IMR-90 (cell line): ENCODE measurements at regions not wholly inside any gene's neighbourhood (a gene's known extent, or its start where the extent isn't known, plus 50 kb on each side); places are given as distances from the start of the nearest gene placed in this dataset.

Source experiments
- ATAC-seq: fragments of 200-7000 bp; cut with Tn5 transposase; 2 replicates; pipeline ENCODE4 v1.9.1; 2020; ENCODE audit warnings: low read depth, mild to moderate bottlenecking, moderate library complexity
- BruUV-seq: library from RNA; stranded (reverse); fragments of 400-500 nt; replicated peaks from 2 replicates; lab custom pipeline; 2021; lab: Mats Ljungman, UMichigan
- CTCF ChIA-PET: fragments of 300-600 bp; formaldehyde crosslinking; extraction: SDS; loops from one replicate; lab custom pipeline; 2021; ENCODE audit warnings: antibody characterized with exemption; lab: Yijun Ruan, JAX
- POLR2A ChIA-PET: fragments of 300-600 bp; sonication (Branson Sonifier 250); formaldehyde crosslinking; loops from one replicate; lab custom pipeline; 2022; ENCODE audit warnings: antibody characterized with exemption; ENCODE audit not compliant: unreplicated experiment; lab: Charles Lee
- DNase-seq: peaks from one replicate; pipeline ENCODE4 v3.0.0; 2013
- H2AFZ ChIP-seq: replicated peaks from 2 replicates; pipeline ENCODE3; 2013; ENCODE audit warnings: low read length, mild to moderate bottlenecking; ENCODE audit not compliant: poor library complexity
- H2AK5ac ChIP-seq: 2 replicates; pipeline ENCODE4 v1.6.1; 2013; ENCODE audit warnings: low read depth, low read length, inconsistent platforms
- H2AK9ac ChIP-seq: replicated peaks from 2 replicates; pipeline ENCODE3; 2013; ENCODE audit warnings: mild to moderate bottlenecking, low read depth, low read length, moderate library complexity; ENCODE audit not compliant: poor library complexity
- H2BK120ac ChIP-seq: 2 replicates; pipeline ENCODE4 v1.6.1; 2013; ENCODE audit warnings: low read depth, low read length, inconsistent platforms
- H2BK15ac ChIP-seq: 3 replicates; pipeline ENCODE4 v1.6.1; 2013; ENCODE audit warnings: low read depth, low read length, inconsistent platforms
- H2BK20ac ChIP-seq: 2 replicates; pipeline ENCODE4 v1.6.1; 2013; ENCODE audit warnings: low read depth, mild to moderate bottlenecking, inconsistent platforms, low read length, moderate library complexity
- H2BK5ac ChIP-seq: 2 replicates; pipeline ENCODE4 v1.6.1; 2013; ENCODE audit warnings: mild to moderate bottlenecking, low read depth, low read length, inconsistent platforms; ENCODE audit not compliant: poor library complexity, severe bottlenecking
- H3K14ac ChIP-seq: replicated peaks from 2 replicates; pipeline ENCODE4 v1.6.1; 2013; ENCODE audit warnings: low read depth, low read length, inconsistent platforms
- H3K18ac ChIP-seq: 2 replicates; pipeline ENCODE4 v1.6.1; 2013; ENCODE audit warnings: low read depth, low read length, control low read depth
- H3K23ac ChIP-seq: 2 replicates; pipeline ENCODE4 v1.6.1; 2013; ENCODE audit warnings: low read depth, low read length, inconsistent platforms
- H3K27ac ChIP-seq: 2 replicates; pipeline ENCODE4 v1.5.1; 2013; ENCODE audit warnings: mild to moderate bottlenecking, control low read depth, low read length; ENCODE audit not compliant: insufficient read depth
- H3K27me3 ChIP-seq: 2 replicates; pipeline ENCODE4 v1.6.1; 2013; ENCODE audit warnings: low read length; ENCODE audit not compliant: control insufficient read depth, insufficient read depth
- H3K36me3 ChIP-seq: 2 replicates; pipeline ENCODE4 v1.6.1; 2013; ENCODE audit warnings: low read length, mixed read lengths; ENCODE audit not compliant: control insufficient read depth, insufficient read depth
- H3K4ac ChIP-seq: 2 replicates; pipeline ENCODE4 v1.6.1; 2013; ENCODE audit warnings: low read depth, low read length, inconsistent platforms
- H3K4me1 ChIP-seq: 2 replicates; pipeline ENCODE4 v1.6.1; 2013; ENCODE audit warnings: low read length, mixed read lengths; ENCODE audit not compliant: control insufficient read depth, insufficient read depth
- H3K4me2 ChIP-seq: 2 replicates; pipeline ENCODE4 v1.6.1; 2013; ENCODE audit warnings: low read depth, mild to moderate bottlenecking, control low read depth, low read length, moderate library complexity
- H3K4me3 ChIP-seq: 2 replicates; pipeline ENCODE4 v1.5.1; 2013; ENCODE audit warnings: low read depth, mild to moderate bottlenecking, control low read depth, low read length, moderate library complexity; ENCODE audit not compliant: insufficient read depth
- H3K56ac ChIP-seq: 2 replicates; pipeline ENCODE4 v1.6.1; 2013; ENCODE audit warnings: low read length, inconsistent platforms; ENCODE audit not compliant: insufficient read depth; ENCODE audit errors: extremely low read depth
- H3K79me1 ChIP-seq, 2 experiments: 2 replicates each; pipeline ENCODE4 v1.6.1; 2013; ENCODE audit warnings: low read length in 2 of 2, inconsistent platforms in 1 of 2, low read depth in 1 of 2
- H3K9ac ChIP-seq: 2 replicates; pipeline ENCODE4 v1.6.1; 2013; ENCODE audit warnings: low read depth, low read length, control low read depth
- H3K9me1 ChIP-seq: 2 replicates; pipeline ENCODE4 v1.6.1; 2013; ENCODE audit warnings: low read length, inconsistent platforms; ENCODE audit not compliant: insufficient read depth
- H3K9me3 ChIP-seq: 2 replicates; pipeline ENCODE4 v1.6.1; 2013; ENCODE audit warnings: low read length; ENCODE audit not compliant: control insufficient read depth, insufficient read depth
- H4K20me1 ChIP-seq: 2 replicates; pipeline ENCODE4 v1.6.1; 2013; ENCODE audit warnings: low read length, inconsistent platforms; ENCODE audit not compliant: insufficient read depth
- H4K5ac ChIP-seq: 2 replicates; pipeline ENCODE4 v1.6.1; 2013; ENCODE audit warnings: mild to moderate bottlenecking, low read depth, low read length, control low read depth
- H4K8ac ChIP-seq, 2 experiments: 2 replicates each; pipeline ENCODE4 v1.6.1; 2013; ENCODE audit warnings: low read depth in 2 of 2, low read length in 2 of 2, control low read depth in 1 of 2, inconsistent platforms in 1 of 2
- H4K91ac ChIP-seq: 2 replicates; pipeline ENCODE4 v1.6.1; 2013; ENCODE audit warnings: low read depth, low read length, inconsistent platforms; ENCODE audit not compliant: insufficient read depth
- BHLHE40 ChIP-seq: fragments of 150-350 bp; IDR thresholded peaks from 2 replicates; pipeline ENCODE4 v1.6.1; 2016; ENCODE audit warnings: mild to moderate bottlenecking, low read depth, low read length
- CHD1 ChIP-seq: IDR thresholded peaks from 2 replicates; pipeline ENCODE4 v1.6.1; 2012; ENCODE audit warnings: low read depth, low read length, improper control_type of control experiment
- ELK1 ChIP-seq: fragments of 150-350 bp; IDR thresholded peaks from 2 replicates; pipeline ENCODE4 v1.6.1; 2016; ENCODE audit warnings: low read depth, mild to moderate bottlenecking, low read length, moderate library complexity, borderline replicate concordance
- FOS ChIP-seq: fragments of 150-350 bp; IDR thresholded peaks from 2 replicates; pipeline ENCODE4 v1.6.1; 2016; ENCODE audit warnings: low read depth, low read length
- MAFK ChIP-seq: IDR thresholded peaks from 2 replicates; pipeline ENCODE4 v1.6.1; 2012; ENCODE audit warnings: low read depth, low read length, improper control_type of control experiment
- MAZ ChIP-seq: IDR thresholded peaks from 2 replicates; pipeline ENCODE4 v1.6.1; 2012; ENCODE audit warnings: low read depth, mild to moderate bottlenecking, low read length, improper control_type of control experiment, moderate library complexity, borderline replicate concordance
- MXI1 ChIP-seq: IDR thresholded peaks from 2 replicates; pipeline ENCODE4 v1.6.1; 2012; ENCODE audit warnings: low read depth, mild to moderate bottlenecking, low read length, moderate library complexity, borderline replicate concordance
- NFE2L2 ChIP-seq: fragments of 150-350 bp; IDR thresholded peaks from 2 replicates; pipeline ENCODE4 v1.6.1; 2016; ENCODE audit warnings: low read depth, mild to moderate bottlenecking, low read length
- POLR2A ChIP-seq: IDR thresholded peaks from 2 replicates; pipeline ENCODE4 v1.6.1; 2012; ENCODE audit warnings: mild to moderate bottlenecking, low read depth, low read length
- RAD21 ChIP-seq: IDR thresholded peaks from 2 replicates; pipeline ENCODE4 v1.6.1; 2012; ENCODE audit warnings: low read length, improper control_type of control experiment
- RCOR1 ChIP-seq: IDR thresholded peaks from 2 replicates; pipeline ENCODE4 v1.6.1; 2012; ENCODE audit warnings: mild to moderate bottlenecking, low read length, improper control_type of control experiment; ENCODE audit not compliant: insufficient replicate concordance
- RFX5 ChIP-seq: IDR thresholded peaks from 2 replicates; pipeline ENCODE4 v1.8.0; 2012; ENCODE audit warnings: low read depth, mild to moderate bottlenecking, low read length, moderate library complexity
- USF2 ChIP-seq: fragments of 150-350 bp; IDR thresholded peaks from 2 replicates; pipeline ENCODE4 v1.6.1; 2017; ENCODE audit warnings: mild to moderate bottlenecking, antibody characterized with exemption, low read length, low read depth
- WGBS, 2 experiments: methylation state at CpG; one replicate each; pipeline versions ENCODE4 v1.1.5 to v1.1.7; 2013; ENCODE audit warnings: missing lambda C conversion rate in 2 of 2; ENCODE audit not compliant: insufficient read length in 1 of 2; ENCODE audit errors: extremely low coverage in 2 of 2; 5-methylcytosine and 5-hydroxymethylcytosine counted together
- dilution Hi-C: fragments of 300-500 bp; cut with HindIII; formaldehyde crosslinking; loops from one replicate; pipeline ENCODE4 v1.14.3; 2018; ENCODE audit warnings: low sequenced_read_pairs; ENCODE audit not compliant: unreplicated experiment
- in situ Hi-C: fragments of 300-500 bp; cut with MboI; formaldehyde crosslinking; loops from 3 replicates; pipeline ENCODE4 v1.14.3; 2019; ENCODE audit warnings: low sequenced_read_pairs, inconsistent platforms, mixed read lengths
- intact Hi-C: fragments of 100-400 bp; cut with micrococcal nuclease; formaldehyde crosslinking; loops from 2 replicates; pipeline ENCODE4 v1.10.0; 2022

- Histone ChIP-seq H4K20me1 (no peaks in the 10 kb centered on the region), H2BK20ac (no peak overlapping the region), H4K8ac (no peak overlapping the region), H2AK9ac (no peak overlapping the region), H3K4me1 (no peaks in the 10 kb centered on the region), H3K9me1 (no peaks in the 10 kb centered on the region), H2BK15ac (no peak overlapping the region), H3K56ac (no peak overlapping the region), H3K79me1 (no peaks in the 10 kb centered on the region), H2BK5ac (no peak overlapping the region), H3K36me3 (no peaks in the 10 kb centered on the region), H3K9ac (no peak overlapping the region), H3K18ac (no peak overlapping the region), H3K23ac (no peak overlapping the region), H3K27me3 (no peaks in the 10 kb centered on the region), H3K14ac (no peak overlapping the region), H3K27ac (no peak overlapping the region), H2BK120ac (no peak overlapping the region), H4K5ac (no peak overlapping the region), H2AK5ac (no peak overlapping the region), H2AFZ (no peak overlapping the region), H3K9me3 (peaks cover 1% of the 10 kb centered on the region; the same call in 1 of the 2 replicates), H4K91ac (no peak overlapping the region), H3K4me2 (no peak overlapping the region), H3K4me3 (no peak overlapping the region), H3K4ac (no peak overlapping the region)
- POLR2A ChIA-PET: no interaction called here
- in situ Hi-C loops: no loop called here
- intact Hi-C loops: no loop called here
- ATAC-seq (no peak), DNase-seq (no peak)
- CTCF ChIA-PET: interaction anchor here (0.6 kb wide), 1 partner anchor 976 kb away, joined by 4 read pairs; no protein-coding TSS in a partner anchor
- dilution Hi-C loops: no loop called here
- WGBS, 2 experiments: no CpG with 5 or more reads among the region's 1 CpG
- no TSS peak for BruUV-seq
- no peak for TF ChIP-seq MAZ
- no peak for TF ChIP-seq BHLHE40
- TF ChIP-seq MXI1: no peak
- no peak for TF ChIP-seq FOS
- TF ChIP-seq POLR2A: no peak
- no peak for TF ChIP-seq RAD21
- no peak for TF ChIP-seq RFX5
- no peak for TF ChIP-seq RCOR1
- TF ChIP-seq NFE2L2: no peak
- no peak for TF ChIP-seq ELK1
- TF ChIP-seq MAFK: no peak
- no peak for TF ChIP-seq CHD1
- TF ChIP-seq USF2: no peak
These were observed 932.0 kb upstream of the IGFBP7 start for GRCh38 chr4:58042176-58042575.
